Sigmoid colon (tissue), 6 donors: ENCODE measurements at regions not wholly inside any gene's neighbourhood (a gene's known extent, or its start where the extent isn't known, plus 50 kb on each side); places are given as distances from the start of the nearest gene placed in this dataset.
A peak's percentile ranks its signal among the peaks of the same experiment; 100 is the strongest.

Experiments used
- DNase-seq: peaks from one replicate; pipeline ENCODE4 v3.0.0-alpha.2; 2019
- H3K27ac ChIP-seq, 4 donors: fragments of 200-600 bp; sonication (generic); one replicate each; pipeline ENCODE4 v1.5.1; 2016 to 2019; ENCODE audit warnings: mild to moderate bottlenecking in 1 of 4
- H3K27me3 ChIP-seq, 3 donors: fragments of 200-600 bp; sonication (generic); one replicate each; pipeline ENCODE4 v1.5.1; 2019; ENCODE audit warnings: mild to moderate bottlenecking in 1 of 3
- H3K36me3 ChIP-seq, 4 donors: fragments of 200-600 bp; sonication (generic); one replicate each; pipeline ENCODE4 v1.5.1; 2016 to 2019
- H3K4me1 ChIP-seq, 4 donors: fragments of 200-600 bp; sonication (generic); one replicate each; pipeline ENCODE4 v1.5.1; 2017 to 2019
- H3K4me3 ChIP-seq, 4 donors: fragments of 200-600 bp; sonication (generic); one replicate each; pipeline ENCODE4 v1.5.1; 2017 to 2019; ENCODE audit warnings: mild to moderate bottlenecking in 2 of 4, moderate library complexity in 1 of 4
- H3K9me3 ChIP-seq, 4 donors: fragments of 200-600 bp in 3 of 4; sonication (generic) in 3 of 4; one replicate each; pipeline versions ENCODE4 v1.5.1 to v1.6.1; 2013 to 2019
- CTCF ChIP-seq, 4 experiments: fragments of 450-650 bp in 3 of 4; fragments of 200-600 bp in 1 of 4; IDR thresholded peaks; one replicate each; pipeline ENCODE4 v1.5.1; 2016 to 2019; ENCODE audit warnings: antibody characterized with exemption in 4 of 4, mild to moderate bottlenecking in 3 of 4, moderate library complexity in 2 of 4
- EP300 ChIP-seq, 4 donors: sonication (generic); formaldehyde crosslinking; IDR thresholded peaks; one replicate each; pipeline ENCODE4 v1.6.1; 2017; ENCODE audit warnings: antibody characterized with exemption in 4 of 4
- POLR2A ChIP-seq, 2 donors: fragments of 450-650 bp; IDR thresholded peaks; one replicate each; pipeline ENCODE4 v1.6.1; 2016; ENCODE audit warnings: antibody characterized with exemption in 2 of 2, mild to moderate bottlenecking in 2 of 2, moderate library complexity in 2 of 2
- POLR2AphosphoS5 ChIP-seq, 4 donors: sonication (generic); formaldehyde crosslinking; IDR thresholded peaks; one replicate each; pipeline ENCODE4 v1.6.1; 2017; ENCODE audit warnings: antibody characterized with exemption in 4 of 4
- WGBS, 2 donors: extraction: QIAGEN DNeasy Blood & Tissue Kit; methylation state at CpG; one replicate each; pipeline ENCODE4 v1.1.7; 2013; 5-methylcytosine and 5-hydroxymethylcytosine counted together
- intact Hi-C: fragments of 100-400 bp; cut with DNase I; formaldehyde crosslinking; loops from one replicate; pipeline ENCODE4 v1.15.1; 2023
- donor health status: healthy with polysubstance abuse.
- donor health status: healthy.

GRCh38 chr3:193982258-193982659 is 153.7 kb upstream of the HES1 start:
- WGBS, 2 donors, result 12 to 58% methylated on average over 11 of the region's 11 CpGs
- Histone ChIP-seq H3K36me3 (no peaks in the 10 kb centered on the region), H3K9me3 (no peaks in the 10 kb centered on the region), H3K4me1 (peaks cover 0 to 12% (median 11%) of the 10 kb centered on the region in 4 donors), H3K27ac (peak overlapping the region in 2 of 4 donors; percentile 22 to 45), H3K4me3 (no peak overlapping the region), H3K27me3 (no peaks in the 10 kb centered on the region)
- peak; percentile 81 for DNase-seq
- no peak for TF ChIP-seq POLR2A (IDR thresholded peaks at IDR 0.05)
- no peak for TF ChIP-seq CTCF (IDR thresholded peaks at IDR 0.05)
- peak in 1 of 4 donors; percentile 46 for TF ChIP-seq POLR2AphosphoS5 (IDR thresholded peaks at IDR 0.05)
- no peak for TF ChIP-seq EP300 (IDR thresholded peaks at IDR 0.05)
- intact Hi-C loops, result no loop called here

- Histone ChIP-seq H3K4me3 (no peak overlapping the region), H3K36me3 (no peaks in the 10 kb centered on the region), H3K4me1 (peaks cover 0 to 12% (median 11%) of the 10 kb centered on the region in 4 donors), H3K9me3 (no peaks in the 10 kb centered on the region), H3K27me3 (no peaks in the 10 kb centered on the region), H3K27ac (peak overlapping the region in 2 of 4 donors; percentile 12 to 23)
- intact Hi-C loops, result no loop called here
- WGBS, 2 donors, result 69 to 78% methylated on average over 7 of the region's 7 CpGs
- TF ChIP-seq CTCF (IDR thresholded peaks at IDR 0.05) (no peak), POLR2AphosphoS5 (IDR thresholded peaks at IDR 0.05) (peak in 1 of 4 donors; percentile 31)
- no peak for DNase-seq
These were observed 151.8 kb upstream of the HES1 start for GRCh38 chr3:193983846-193984818.

- Histone ChIP-seq H3K4me1 (peaks cover 0 to 12% (median 11%) of the 10 kb centered on the region in 4 donors), H3K27ac (no peak overlapping the region), H3K27me3 (no peaks in the 10 kb centered on the region), H3K36me3 (no peaks in the 10 kb centered on the region), H3K9me3 (no peaks in the 10 kb centered on the region), H3K4me3 (no peak overlapping the region)
- DNase-seq, result no peak
- TF ChIP-seq EP300 (IDR thresholded peaks at IDR 0.05) (no peak), POLR2AphosphoS5 (IDR thresholded peaks at IDR 0.05) (no peak), CTCF (IDR thresholded peaks at IDR 0.05) (no peak), POLR2A (IDR thresholded peaks at IDR 0.05) (no peak)
- intact Hi-C loops, result no loop called here
- WGBS, 2 donors, result 81 to 85% methylated on average over 6 of the region's 6 CpGs
These were observed 151.1 kb upstream of the HES1 start for GRCh38 chr3:193984876-193985275.

GRCh38 chr3:193987186-193987585 is 148.8 kb upstream of the HES1 start:
- no peaks in the 10 kb centered on the region for H3K36me3 ChIP-seq
- no peak for DNase-seq
- 43 to 66% methylated on average over 5 of the region's 5 CpGs for WGBS, 2 donors
- intact Hi-C loops, result no loop called here
- H3K27ac ChIP-seq, result no peak overlapping the region
- TF ChIP-seq CTCF (IDR thresholded peaks at IDR 0.05), result no peak
- no peak for TF ChIP-seq POLR2AphosphoS5 (IDR thresholded peaks at IDR 0.05)
- TF ChIP-seq EP300 (IDR thresholded peaks at IDR 0.05), result no peak
- TF ChIP-seq POLR2A (IDR thresholded peaks at IDR 0.05), result no peak
- no peaks in the 10 kb centered on the region for H3K27me3 ChIP-seq
- no peak overlapping the region for H3K4me3 ChIP-seq
- H3K4me1 ChIP-seq, result peaks cover 0 to 8% (median 7%) of the 10 kb centered on the region in 4 donors
- peaks cover 0 to 2% (median 0%) of the 10 kb centered on the region in 4 donors for H3K9me3 ChIP-seq
